ENCODE measurements at regions not wholly inside any gene's neighbourhood (a gene's known extent, or its start where the extent isn't known, plus 50 kb on each side); places are given as distances from the start of the nearest gene placed in this dataset.

DNA sequence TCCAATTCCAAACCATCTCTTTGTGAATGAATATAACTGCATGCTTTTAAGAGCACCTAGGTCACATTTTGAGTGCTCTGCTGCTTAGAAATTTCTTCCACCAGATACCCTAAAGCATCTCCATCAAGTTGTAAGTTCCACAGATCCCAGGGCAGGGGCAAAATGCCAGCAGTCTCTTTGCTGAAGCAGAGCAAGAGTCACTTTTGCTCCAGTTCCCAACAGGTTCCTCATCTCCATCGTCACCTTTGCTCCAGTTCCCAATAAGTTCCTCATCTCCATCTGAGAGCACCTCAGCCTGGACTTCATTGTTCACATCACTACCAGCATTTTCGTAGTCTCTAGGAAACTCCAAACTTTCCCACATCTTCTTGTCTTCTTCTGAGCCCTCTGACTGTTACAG lies 116.7 kb upstream of the ALKAL2 start:
- Mint-ChIP-seq H3K9me3 (peaks cover 13% of the 10 kb centered on the region), H3K36me3 (no peaks in the 10 kb centered on the region), H3K27ac (no peak overlapping the region), H3K27me3 (ENCODE audit: insufficient read depth, low read depth) (peaks cover 12% of the 10 kb centered on the region), H3K4me1 (peaks cover 23% of the 10 kb centered on the region), H3K4me3 (no peak overlapping the region)
- no peak for TF ChIP-seq EZH2 (IDR thresholded peaks at IDR 0.05)
- Histone ChIP-seq H3K79me2 (ENCODE audit: low read depth) (no peaks in the 10 kb centered on the region), H4K20me1 (ENCODE audit: low read depth) (no peaks in the 10 kb centered on the region), H3K27ac (no peak overlapping the region), H3K4me2 (no peak overlapping the region), H3K27me3 (no peaks in the 10 kb centered on the region), H3K9me3 (ENCODE audit: low read depth) (no peaks in the 10 kb centered on the region), H3K4me3 (no peak overlapping the region), H3K4me1 (no peaks in the 10 kb centered on the region), H3F3A (ENCODE audit: low read depth) (no peaks in the 10 kb centered on the region), H3K36me3 (no peaks in the 10 kb centered on the region), H3K9ac (no peak overlapping the region), H2AFZ (replicated peaks) (no peak overlapping the region)
- no peak for DNase-seq (ENCODE audit: low spot score)

DNA sequence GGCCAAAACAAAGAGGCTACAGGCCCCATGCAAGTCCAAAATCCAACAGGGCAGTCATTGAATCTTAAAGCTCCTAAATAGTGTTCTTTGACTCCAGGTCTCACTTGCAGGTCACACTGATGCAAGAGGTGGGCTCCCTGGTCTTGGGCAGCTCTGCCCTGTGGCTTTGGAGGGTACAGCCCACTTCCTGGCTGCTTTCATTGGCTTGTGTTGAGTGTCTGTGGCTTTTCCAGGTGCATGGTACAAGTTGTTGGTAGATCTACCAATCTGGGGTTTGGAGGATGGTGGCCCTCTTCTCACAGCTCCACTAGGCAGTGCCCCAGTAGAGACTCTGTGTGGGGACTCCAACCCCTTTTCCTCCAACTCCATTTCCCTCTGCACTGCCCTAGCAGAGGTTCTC lies 115.8 kb upstream of the ALKAL2 start:
- Histone ChIP-seq H3K9ac (no peak overlapping the region), H3K4me1 (no peaks in the 10 kb centered on the region), H3K36me3 (no peaks in the 10 kb centered on the region), H3K4me2 (no peak overlapping the region), H3K9me3 (ENCODE audit: low read depth) (no peaks in the 10 kb centered on the region), H3F3A (ENCODE audit: low read depth) (no peaks in the 10 kb centered on the region), H3K4me3 (no peak overlapping the region), H3K27ac (no peak overlapping the region), H3K27me3 (no peaks in the 10 kb centered on the region), H3K79me2 (ENCODE audit: low read depth) (no peaks in the 10 kb centered on the region), H4K20me1 (ENCODE audit: low read depth) (no peaks in the 10 kb centered on the region), H2AFZ (replicated peaks) (no peak overlapping the region)
- no peaks in the 10 kb centered on the region for H3K36me3 Mint-ChIP-seq
- no peak overlapping the region for H3K4me3 Mint-ChIP-seq
- no peak overlapping the region for H3K27ac Mint-ChIP-seq
- H3K9me3 Mint-ChIP-seq, result peaks cover 13% of the 10 kb centered on the region
- peaks cover 12% of the 10 kb centered on the region for H3K27me3 Mint-ChIP-seq (ENCODE audit: insufficient read depth, low read depth)
- TF ChIP-seq EZH2 (IDR thresholded peaks at IDR 0.05) (no peak), EZH2phosphoT487 (IDR thresholded peaks at IDR 0.05) (no peak)
- TF ChIP-seq, protein P1, sequence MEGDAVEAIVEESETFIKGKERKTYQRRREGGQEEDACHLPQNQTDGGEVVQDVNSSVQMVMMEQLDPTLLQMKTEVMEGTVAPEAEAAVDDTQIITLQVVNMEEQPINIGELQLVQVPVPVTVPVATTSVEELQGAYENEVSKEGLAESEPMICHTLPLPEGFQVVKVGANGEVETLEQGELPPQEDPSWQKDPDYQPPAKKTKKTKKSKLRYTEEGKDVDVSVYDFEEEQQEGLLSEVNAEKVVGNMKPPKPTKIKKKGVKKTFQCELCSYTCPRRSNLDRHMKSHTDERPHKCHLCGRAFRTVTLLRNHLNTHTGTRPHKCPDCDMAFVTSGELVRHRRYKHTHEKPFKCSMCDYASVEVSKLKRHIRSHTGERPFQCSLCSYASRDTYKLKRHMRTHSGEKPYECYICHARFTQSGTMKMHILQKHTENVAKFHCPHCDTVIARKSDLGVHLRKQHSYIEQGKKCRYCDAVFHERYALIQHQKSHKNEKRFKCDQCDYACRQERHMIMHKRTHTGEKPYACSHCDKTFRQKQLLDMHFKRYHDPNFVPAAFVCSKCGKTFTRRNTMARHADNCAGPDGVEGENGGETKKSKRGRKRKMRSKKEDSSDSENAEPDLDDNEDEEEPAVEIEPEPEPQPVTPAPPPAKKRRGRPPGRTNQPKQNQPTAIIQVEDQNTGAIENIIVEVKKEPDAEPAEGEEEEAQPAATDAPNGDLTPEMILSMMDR (IDR thresholded peaks at IDR 0.05), result no peak
- H3K4me1 Mint-ChIP-seq, result peaks cover 17% of the 10 kb centered on the region
- DNase-seq (ENCODE audit: low spot score), result no peak

DNA sequence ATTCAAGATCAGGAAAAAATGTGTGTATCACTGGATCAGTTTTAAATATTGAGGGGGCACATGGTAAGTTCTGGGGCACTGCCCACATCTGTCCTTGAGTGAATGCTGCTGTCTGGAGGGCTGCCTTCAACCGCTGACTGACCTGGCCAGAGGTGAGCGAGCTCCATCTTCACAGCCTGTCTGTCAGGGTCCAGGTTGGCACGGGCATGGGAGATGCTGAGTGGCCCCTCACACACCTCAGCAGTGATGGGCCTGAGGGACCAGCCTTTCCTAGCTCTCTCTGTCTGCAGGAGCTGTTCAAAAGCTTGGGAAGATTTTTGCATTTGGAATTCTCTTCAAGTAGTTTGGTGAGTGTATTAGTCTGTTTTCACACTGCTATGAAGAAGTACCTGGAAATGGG lies 114.8 kb upstream of the ALKAL2 start:
- H3K27me3 ChIP-seq, result no peaks in the 10 kb centered on the region
- H3K4me2 ChIP-seq, result no peak overlapping the region
- peaks cover 13% of the 10 kb centered on the region for H3K9me3 Mint-ChIP-seq
- H3K9me3 ChIP-seq (ENCODE audit: low read depth), result no peaks in the 10 kb centered on the region
- H3K36me3 Mint-ChIP-seq, result no peaks in the 10 kb centered on the region
- no peak overlapping the region for H3K4me3 Mint-ChIP-seq
- no peaks in the 10 kb centered on the region for H4K20me1 ChIP-seq (ENCODE audit: low read depth)
- no peak overlapping the region for H3K4me3 ChIP-seq
- H3K27me3 Mint-ChIP-seq (ENCODE audit: insufficient read depth, low read depth), result peaks cover 12% of the 10 kb centered on the region
- no peaks in the 10 kb centered on the region for H3K4me1 ChIP-seq
- peaks cover 16% of the 10 kb centered on the region for H3K4me1 Mint-ChIP-seq
- no peak overlapping the region for H3K9ac ChIP-seq
- H2AFZ ChIP-seq (replicated peaks), result no peak overlapping the region
- no peak overlapping the region for H3K27ac ChIP-seq
- H3K27ac Mint-ChIP-seq, result no peak overlapping the region
- H3K36me3 ChIP-seq, result no peaks in the 10 kb centered on the region
- TF ChIP-seq EZH2phosphoT487 (IDR thresholded peaks at IDR 0.05) (no peak), EZH2 (IDR thresholded peaks at IDR 0.05) (no peak)
- TF ChIP-seq, protein P1 (IDR thresholded peaks at IDR 0.05), result no peak
- H3F3A ChIP-seq (ENCODE audit: low read depth), result no peaks in the 10 kb centered on the region
- H3K79me2 ChIP-seq (ENCODE audit: low read depth), result no peaks in the 10 kb centered on the region
- DNase-seq (ENCODE audit: low spot score), result no peak

DNA sequence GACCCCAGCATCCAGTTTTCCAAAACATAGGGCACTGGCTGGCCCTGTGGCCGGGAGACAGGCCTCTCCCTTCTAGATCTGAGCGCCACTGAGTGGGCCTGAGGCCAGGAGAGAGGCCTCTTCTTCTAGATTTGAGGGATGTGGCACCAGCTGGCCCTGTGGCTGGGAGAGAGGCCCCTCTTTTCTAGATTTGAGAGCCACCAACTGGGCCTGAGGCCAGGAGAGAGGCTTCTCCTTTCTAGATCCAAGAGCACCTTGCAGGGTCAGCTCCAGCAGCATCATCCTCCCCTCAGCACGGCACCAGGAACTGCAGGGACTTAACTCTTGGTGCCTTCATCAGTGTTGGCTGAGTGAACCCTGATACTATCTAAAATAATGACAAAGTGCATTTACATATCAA lies 114.3 kb upstream of the ALKAL2 start:
- Histone ChIP-seq H3K9ac (no peak overlapping the region), H3K9me3 (ENCODE audit: low read depth) (no peaks in the 10 kb centered on the region), H3K27me3 (no peaks in the 10 kb centered on the region), H3K4me3 (no peak overlapping the region), H4K20me1 (ENCODE audit: low read depth) (no peaks in the 10 kb centered on the region), H3K27ac (no peak overlapping the region), H3K36me3 (no peaks in the 10 kb centered on the region), H3K4me2 (no peak overlapping the region), H2AFZ (replicated peaks) (no peak overlapping the region), H3K4me1 (no peaks in the 10 kb centered on the region), H3K79me2 (ENCODE audit: low read depth) (no peaks in the 10 kb centered on the region), H3F3A (ENCODE audit: low read depth) (no peaks in the 10 kb centered on the region)
- H3K9me3 Mint-ChIP-seq, result peaks cover 16% of the 10 kb centered on the region
- TF ChIP-seq EZH2phosphoT487 (IDR thresholded peaks at IDR 0.05), result no peak
- TF ChIP-seq, protein P1 (IDR thresholded peaks at IDR 0.05), result no peak
- TF ChIP-seq EZH2 (IDR thresholded peaks at IDR 0.05), result no peak
- DNase-seq (ENCODE audit: low spot score), result no peak
- no peak overlapping the region for H3K4me3 Mint-ChIP-seq
- H3K36me3 Mint-ChIP-seq, result no peaks in the 10 kb centered on the region
- H3K27me3 Mint-ChIP-seq (ENCODE audit: insufficient read depth, low read depth), result peaks cover 12% of the 10 kb centered on the region
- H3K4me1 Mint-ChIP-seq, result peaks cover 18% of the 10 kb centered on the region
- H3K27ac Mint-ChIP-seq, result no peak overlapping the region
